H1 (cell line): ENCODE measurements at regions not wholly inside any gene's neighbourhood (a gene's known extent, or its start where the extent isn't known, plus 50 kb on each side); places are given as distances from the start of the nearest gene placed in this dataset.

Experiments
- CTCF ChIA-PET: fragments of 300-600 bp; sonication (Branson Sonifier 250); formaldehyde crosslinking; loops from one replicate; lab custom pipeline; 2021; ENCODE audit not compliant: partially characterized antibody; lab: Charles Lee
- POLR2A ChIA-PET: fragments of 300-600 bp; sonication (Branson Sonifier 250); formaldehyde crosslinking; loops from one replicate; lab custom pipeline; 2021; ENCODE audit warnings: inconsistent platforms; ENCODE audit not compliant: partially characterized antibody; lab: Charles Lee
- DNase-seq, 2 experiments: peaks; one replicate each; pipeline versions ENCODE4 v3.0.0 to v3.0.0-alpha.2; 2010 to 2022; ENCODE audit warnings: low spot score in 2 of 2, low read depth in 1 of 2, mixed read lengths in 1 of 2
- FAIRE-seq: peaks from 2 replicates; lab custom pipeline; 2011; peaks lifted over from hg19 to GRCh38; lab: Jason Lieb, UNC
- H2AFZ ChIP-seq: 2 replicates; pipeline ENCODE4 v1.8.1; 2012; ENCODE audit warnings: low read length, inconsistent platforms
- H2AK5ac ChIP-seq: 2 replicates; pipeline ENCODE4 v1.6.1; 2013; ENCODE audit warnings: low read depth, low read length
- H2BK120ac ChIP-seq: replicated peaks from 2 replicates; pipeline ENCODE3; 2013; ENCODE audit warnings: low read depth, low read length, inconsistent platforms
- H2BK12ac ChIP-seq: 2 replicates; pipeline ENCODE4 v1.6.1; 2013; ENCODE audit warnings: low read depth, low read length
- H2BK15ac ChIP-seq: 2 replicates; pipeline ENCODE4 v1.6.1; 2013; ENCODE audit warnings: low read length
- H2BK20ac ChIP-seq: 2 replicates; pipeline ENCODE4 v1.6.1; 2013; ENCODE audit warnings: low read length
- H2BK5ac ChIP-seq: 2 replicates; pipeline ENCODE4 v1.6.1; 2013; ENCODE audit warnings: low read depth, low read length
- H3K14ac ChIP-seq: 2 replicates; pipeline ENCODE4 v1.6.1; 2013; ENCODE audit warnings: inconsistent platforms; ENCODE audit not compliant: insufficient read length
- H3K18ac ChIP-seq: 2 replicates; pipeline ENCODE4 v1.6.1; 2013; ENCODE audit warnings: low read length; ENCODE audit errors: extremely low read depth
- H3K23ac ChIP-seq: 2 replicates; pipeline ENCODE4 v1.6.1; 2013; ENCODE audit warnings: inconsistent platforms; ENCODE audit not compliant: insufficient read length
- H3K23me2 ChIP-seq: 2 replicates; pipeline ENCODE4 v1.6.1; 2013; ENCODE audit warnings: low read depth, low read length
- H3K27ac ChIP-seq: 2 replicates; pipeline ENCODE4 v1.6.1; 2011; ENCODE audit warnings: low read depth, low read length, inconsistent platforms
- H3K27me3 ChIP-seq, 4 experiments: replicated peaks in 1 of 4; 1 replicate in 1 of 4; 2 replicates in 3 of 4; pipeline versions ENCODE4 v1.6.1 to v1.8.1; 2011 to 2013; ENCODE audit warnings: low read length in 3 of 4, mild to moderate bottlenecking in 3 of 4, inconsistent platforms in 2 of 4, mixed read lengths in 2 of 4, moderate library complexity in 1 of 4; ENCODE audit not compliant: control insufficient read depth in 3 of 4, insufficient read depth in 3 of 4; ENCODE audit errors: extremely low read depth in 1 of 4
- H3K36me3 ChIP-seq, 4 experiments: 2 replicates each; pipeline versions ENCODE4 v1.6.1 to v1.8.1; 2011 to 2013; ENCODE audit warnings: mild to moderate bottlenecking in 4 of 4, low read length in 3 of 4, moderate library complexity in 2 of 4, control low read depth in 1 of 4, inconsistent platforms in 1 of 4; ENCODE audit not compliant: insufficient read depth in 4 of 4, control insufficient read depth in 2 of 4
- H3K4ac ChIP-seq: replicated peaks from 2 replicates; pipeline ENCODE3; 2013; ENCODE audit warnings: low read length, low read depth, mixed read lengths, inconsistent platforms; ENCODE audit not compliant: insufficient read length
- H3K4me1 ChIP-seq, 4 experiments: replicated peaks in 1 of 4; 1 replicate in 1 of 4; 2 replicates in 3 of 4; pipeline versions ENCODE4 v1.6.1 to v1.8.1; 2011 to 2013; ENCODE audit warnings: low read length in 3 of 4, inconsistent platforms in 2 of 4, mixed read lengths in 1 of 4; ENCODE audit not compliant: insufficient read depth in 4 of 4, control insufficient read depth in 3 of 4
- H3K4me2 ChIP-seq, 2 experiments: 2 replicates each; pipeline versions ENCODE4 v1.6.1 to v1.8.1; 2011 to 2013; ENCODE audit warnings: low read depth in 2 of 2, low read length in 2 of 2, control low read depth in 1 of 2, inconsistent platforms in 1 of 2, mild to moderate bottlenecking in 1 of 2; ENCODE audit not compliant: insufficient read depth in 1 of 2
- H3K4me3 ChIP-seq, 4 experiments: fragments of 200-600, 300-600 bp in 1 of 4; sonication (generic), shearing (Covaris generic), sonication (Bioruptor Twin) in 1 of 4; 2 replicates each; pipeline versions ENCODE4 v1.5.1 to v1.8.1; 2011 to 2016; ENCODE audit warnings: low read length in 4 of 4, low read depth in 3 of 4, control low read depth in 2 of 4, inconsistent platforms in 2 of 4, mild to moderate bottlenecking in 2 of 4, mixed read lengths in 1 of 4, moderate library complexity in 1 of 4; ENCODE audit not compliant: insufficient read depth in 2 of 4; ENCODE audit errors: extremely low read depth in 1 of 4
- H3K56ac ChIP-seq: replicated peaks from 2 replicates; pipeline ENCODE3; 2013; ENCODE audit warnings: low read depth, mild to moderate bottlenecking, mixed read lengths, low read length, inconsistent platforms; ENCODE audit not compliant: insufficient read length
- H3K79me1 ChIP-seq: 2 replicates; pipeline ENCODE4 v1.6.1; 2013; ENCODE audit warnings: low read depth, low read length, control low read depth
- H3K79me2 ChIP-seq, 2 experiments: 2 replicates each; pipeline versions ENCODE4 v1.6.1 to v1.8.1; 2012 to 2013; ENCODE audit warnings: low read length in 2 of 2, mild to moderate bottlenecking in 2 of 2, inconsistent platforms in 1 of 2; ENCODE audit not compliant: insufficient read depth in 2 of 2, control insufficient read depth in 1 of 2
- H3K9ac ChIP-seq, 4 experiments: replicated peaks in 1 of 4; 1 replicate in 1 of 4; 2 replicates in 3 of 4; pipeline versions ENCODE4 v1.6.1 to v1.8.1; 2011 to 2013; ENCODE audit warnings: low read depth in 3 of 4, low read length in 3 of 4, control low read depth in 2 of 4, mild to moderate bottlenecking in 2 of 4, moderate library complexity in 2 of 4, inconsistent platforms in 1 of 4; ENCODE audit errors: extremely low read depth in 1 of 4
- H3K9me3 ChIP-seq, 2 experiments: 2 replicates each; pipeline versions ENCODE4 v1.6.1 to v1.8.1; 2012 to 2013; ENCODE audit warnings: mild to moderate bottlenecking in 2 of 2, moderate library complexity in 2 of 2, control low read depth in 1 of 2, inconsistent platforms in 1 of 2, low read depth in 1 of 2, low read length in 1 of 2, mixed read lengths in 1 of 2; ENCODE audit not compliant: insufficient read depth in 2 of 2
- H4K20me1 ChIP-seq, 2 experiments: replicated peaks in 1 of 2; 2 replicates each; pipeline versions ENCODE3 to v1.8.1; 2011 to 2013; ENCODE audit warnings: inconsistent platforms in 2 of 2, low read length in 2 of 2, mild to moderate bottlenecking in 1 of 2; ENCODE audit not compliant: insufficient read depth in 2 of 2, control insufficient read depth in 1 of 2
- H4K5ac ChIP-seq: 2 replicates; pipeline ENCODE4 v1.6.1; 2013; ENCODE audit warnings: low read length, low read depth, mixed read lengths, inconsistent platforms; ENCODE audit not compliant: insufficient read length
- H4K8ac ChIP-seq: 2 replicates; pipeline ENCODE4 v1.8.0; 2013; ENCODE audit warnings: mild to moderate bottlenecking, moderate library complexity, low read length, inconsistent platforms; ENCODE audit not compliant: insufficient read depth; ENCODE audit errors: extremely low read depth
- H4K91ac ChIP-seq: replicated peaks from 2 replicates; pipeline ENCODE3; 2013; ENCODE audit warnings: low read length, mixed read lengths, inconsistent platforms; ENCODE audit not compliant: insufficient read length
- BACH1 ChIP-seq: IDR thresholded peaks from 2 replicates; pipeline ENCODE4 v1.6.1; 2012; ENCODE audit warnings: low read length, improper control_type of control experiment
- CHD1 ChIP-seq: IDR thresholded peaks from 2 replicates; pipeline ENCODE4 v1.6.1; 2012; ENCODE audit warnings: low read depth, low read length, improper control_type of control experiment
- JUN ChIP-seq: IDR thresholded peaks from 2 replicates; pipeline ENCODE4 v1.6.1; 2011; ENCODE audit warnings: low read depth, mild to moderate bottlenecking, improper control_type of control experiment, low read length
- KDM1A ChIP-seq: fragments of 200-600, 300-600 bp; sonication (generic); IDR thresholded peaks from 2 replicates; pipeline ENCODE4 v1.7.1; 2016; ENCODE audit warnings: mild to moderate bottlenecking, low read length, borderline replicate concordance
- KDM5A ChIP-seq: fragments of 200-600 bp; IDR thresholded peaks from 2 replicates; pipeline ENCODE4 v1.7.1; 2012; ENCODE audit warnings: mild to moderate bottlenecking, low read length, inconsistent platforms, mixed read lengths
- NANOG ChIP-seq: IDR thresholded peaks from 2 replicates; pipeline ENCODE4 v1.6.1; 2011; ENCODE audit warnings: low read length, low read depth, mild to moderate bottlenecking, inconsistent platforms; ENCODE audit not compliant: insufficient read depth, poor library complexity, severe bottlenecking
- PHF8 ChIP-seq: fragments of 200-600 bp; sonication (generic); conservative IDR thresholded peaks from 2 replicates; pipeline ENCODE4 v1.7.1; 2012; ENCODE audit warnings: low read depth, mild to moderate bottlenecking, inconsistent platforms, low read length, moderate library complexity
- POU5F1 ChIP-seq: IDR thresholded peaks from 2 replicates; pipeline ENCODE4 v1.6.1; 2011; ENCODE audit warnings: low read depth, mild to moderate bottlenecking, low read length, moderate library complexity
- RFX5 ChIP-seq: IDR thresholded peaks from 2 replicates; pipeline ENCODE4 v1.6.1; 2011; ENCODE audit warnings: low read depth, low read length, improper control_type of control experiment, borderline replicate concordance
- RNF2 ChIP-seq: fragments of 200-900, 300-1000 bp; sonication (generic); IDR thresholded peaks from 2 replicates; pipeline ENCODE4 v1.7.1; 2016; ENCODE audit warnings: borderline replicate concordance, low read depth, mild to moderate bottlenecking, antibody characterized with exemption, low read length; ENCODE audit not compliant: poor library complexity, severe bottlenecking; ENCODE audit errors: missing control alignments
- SIN3A ChIP-seq, 2 experiments: IDR thresholded peaks in 1 of 2; conservative IDR thresholded peaks in 1 of 2; 2 replicates each; pipeline ENCODE4 v1.6.1; 2011 to 2012; ENCODE audit warnings: low read length in 2 of 2, improper control_type of control experiment in 1 of 2, low read depth in 1 of 2, mild to moderate bottlenecking in 1 of 2
- SIX5 ChIP-seq: IDR thresholded peaks from 2 replicates; pipeline ENCODE4 v1.6.1; 2011; ENCODE audit warnings: mild to moderate bottlenecking, low read depth, low read length
- TAF1 ChIP-seq: IDR thresholded peaks from 2 replicates; pipeline ENCODE4 v1.6.1; 2011; ENCODE audit warnings: mild to moderate bottlenecking, low read depth, low read length
- TCF12 ChIP-seq: IDR thresholded peaks from 2 replicates; pipeline ENCODE4 v1.6.1; 2011; ENCODE audit warnings: low read depth, mild to moderate bottlenecking, low read length
- TEAD4 ChIP-seq: IDR thresholded peaks from 2 replicates; pipeline ENCODE4 v1.6.1; 2012; ENCODE audit warnings: low read depth, low read length, inconsistent platforms, mixed read lengths
- ZNF274 ChIP-seq: IDR thresholded peaks from 2 replicates; pipeline ENCODE4 v1.7.0; 2012; ENCODE audit warnings: low read length, borderline replicate concordance; ENCODE audit errors: extremely low read depth

DNA sequence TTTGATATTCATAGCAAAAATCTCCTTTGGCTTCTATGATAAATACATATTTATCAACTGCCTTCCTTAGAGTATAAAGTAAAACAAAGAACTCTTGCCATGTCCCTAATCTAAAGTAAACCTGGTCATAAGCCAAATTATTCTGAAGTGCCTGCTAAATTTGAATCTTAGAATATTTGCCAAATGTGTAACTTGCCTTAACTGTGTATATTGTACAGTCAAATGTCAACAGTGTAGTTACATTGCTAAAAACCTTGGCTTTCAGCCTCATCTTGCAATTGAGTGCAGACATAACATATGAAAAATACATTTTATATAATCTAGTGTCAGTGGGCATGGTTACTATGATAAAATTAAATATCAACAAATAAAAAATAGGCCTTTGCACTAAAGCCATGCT is 583.4 kb upstream of the ADAMTS5 start:
- Histone ChIP-seq H3K18ac (no peak overlapping the region), H3K79me1 (no peaks in the 10 kb centered on the region), H3K27me3 (no peaks in the 10 kb centered on the region), H2AFZ (no peak overlapping the region), H4K20me1 (no peaks in the 10 kb centered on the region), H4K8ac (no peak overlapping the region), H3K79me2 (no peaks in the 10 kb centered on the region), H3K4me1 (no peaks in the 10 kb centered on the region), H3K4me2 (no peak overlapping the region), H3K23me2 (no peaks in the 10 kb centered on the region), H2BK5ac (no peak overlapping the region), H2BK15ac (no peak overlapping the region), H3K14ac (no peak overlapping the region), H2AK5ac (no peak overlapping the region), H3K4me3 (no peak overlapping the region), H3K9ac (no peak overlapping the region), H2BK20ac (no peak overlapping the region), H2BK120ac (no peak overlapping the region), H2BK12ac (no peak overlapping the region), H3K4ac (no peak overlapping the region), H3K23ac (no peak overlapping the region), H4K5ac (no peak overlapping the region), H4K91ac (no peak overlapping the region), H3K56ac (no peak overlapping the region), H3K27ac (no peak overlapping the region), H3K9me3 (peaks cover 3 to 4% of the 10 kb centered on the region in 2 experiments; a peak in 1 of 4 replicates), H3K36me3 (no peaks in the 10 kb centered on the region)
- DNase-seq (no peak), FAIRE-seq (no peak)
- ChIA-PET POLR2A (no interaction called here), CTCF (interaction anchor here (4.6 kb wide), 1 partner anchor 14 kb away, joined by 20 read pairs; no protein-coding TSS in a partner anchor)
- TF ChIP-seq TEAD4 (no peak), JUN (no peak), NANOG (no peak), TAF1 (no peak), SIX5 (no peak), TCF12 (no peak), SIN3A (conservative IDR thresholded peaks at IDR 0.05 in 1 of 2, IDR thresholded peaks at IDR 0.05 in 1 of 2; ENCODE audit: low read depth in 1 of 2, low read length in 2 of 2) (no peak), BACH1 (no peak), KDM1A (no peak), KDM5A (no peak), CHD1 (no peak), PHF8 (no peak), POU5F1 (no peak), ZNF274 (no peak), RFX5 (no peak), RNF2 (no peak)
